AG09319 (cell line): ENCODE measurements at regions not wholly inside any gene's neighbourhood (a gene's known extent, or its start where the extent isn't known, plus 50 kb on each side); places are given as distances from the start of the nearest gene placed in this dataset.

ENCODE experiments used
- DNase-seq: peaks from one replicate; pipeline ENCODE4 v3.0.0-alpha.2; 2010; ENCODE audit warnings: low read depth; ENCODE audit errors: extremely low read depth
- TF ChIP-seq, protein P1 (sequence below): IDR thresholded peaks from 2 replicates; pipeline ENCODE4 v1.5.1; 2011; ENCODE audit warnings: low read depth, mild to moderate bottlenecking, inconsistent platforms, low read length, moderate library complexity

DNA sequence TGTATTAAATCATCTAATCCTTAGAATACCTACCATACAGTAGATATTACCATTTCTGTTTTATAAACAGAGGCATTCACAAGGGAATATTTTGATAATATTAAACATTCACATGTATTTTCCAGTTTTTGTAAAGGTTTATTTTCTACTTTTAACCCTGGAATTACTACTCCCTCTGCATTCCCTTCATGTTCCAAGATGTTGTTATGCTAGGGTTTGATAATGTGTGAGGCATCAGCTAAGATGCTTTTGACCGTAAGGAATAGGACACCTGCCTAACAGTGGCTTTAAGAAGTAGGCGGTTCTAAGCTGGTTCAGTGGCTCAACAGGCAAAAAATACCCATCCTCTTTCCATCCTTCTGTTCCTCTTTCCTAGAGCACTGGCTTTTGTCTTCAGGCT, 131.9 kb upstream of the USP24 start:
- TF ChIP-seq, protein P1, sequence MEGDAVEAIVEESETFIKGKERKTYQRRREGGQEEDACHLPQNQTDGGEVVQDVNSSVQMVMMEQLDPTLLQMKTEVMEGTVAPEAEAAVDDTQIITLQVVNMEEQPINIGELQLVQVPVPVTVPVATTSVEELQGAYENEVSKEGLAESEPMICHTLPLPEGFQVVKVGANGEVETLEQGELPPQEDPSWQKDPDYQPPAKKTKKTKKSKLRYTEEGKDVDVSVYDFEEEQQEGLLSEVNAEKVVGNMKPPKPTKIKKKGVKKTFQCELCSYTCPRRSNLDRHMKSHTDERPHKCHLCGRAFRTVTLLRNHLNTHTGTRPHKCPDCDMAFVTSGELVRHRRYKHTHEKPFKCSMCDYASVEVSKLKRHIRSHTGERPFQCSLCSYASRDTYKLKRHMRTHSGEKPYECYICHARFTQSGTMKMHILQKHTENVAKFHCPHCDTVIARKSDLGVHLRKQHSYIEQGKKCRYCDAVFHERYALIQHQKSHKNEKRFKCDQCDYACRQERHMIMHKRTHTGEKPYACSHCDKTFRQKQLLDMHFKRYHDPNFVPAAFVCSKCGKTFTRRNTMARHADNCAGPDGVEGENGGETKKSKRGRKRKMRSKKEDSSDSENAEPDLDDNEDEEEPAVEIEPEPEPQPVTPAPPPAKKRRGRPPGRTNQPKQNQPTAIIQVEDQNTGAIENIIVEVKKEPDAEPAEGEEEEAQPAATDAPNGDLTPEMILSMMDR = no peak

DNA sequence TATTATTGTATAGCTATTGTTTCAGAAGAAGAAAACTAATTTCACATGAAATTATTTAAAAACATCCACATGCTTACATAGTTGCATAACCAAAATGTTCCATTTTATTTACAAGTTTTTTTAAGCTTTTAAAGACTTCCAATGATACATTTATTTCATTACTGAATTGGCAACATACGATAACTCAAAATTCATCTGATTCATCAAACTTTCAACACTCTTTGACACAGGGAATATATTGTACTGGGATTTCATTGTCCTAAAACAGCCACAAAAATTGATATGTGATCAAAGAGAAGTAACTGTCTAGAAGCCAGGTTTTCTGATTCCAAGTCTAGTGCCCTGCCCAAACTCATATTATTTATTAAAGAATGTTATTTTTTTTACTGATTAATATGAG, 131.4 kb upstream of the USP24 start:
- no peak for DNase-seq
- TF ChIP-seq, protein P1 = no peak

More for the DNA sequence above, 131.9 kb upstream of the USP24 start:
- DNase-seq = no peak

DNA sequence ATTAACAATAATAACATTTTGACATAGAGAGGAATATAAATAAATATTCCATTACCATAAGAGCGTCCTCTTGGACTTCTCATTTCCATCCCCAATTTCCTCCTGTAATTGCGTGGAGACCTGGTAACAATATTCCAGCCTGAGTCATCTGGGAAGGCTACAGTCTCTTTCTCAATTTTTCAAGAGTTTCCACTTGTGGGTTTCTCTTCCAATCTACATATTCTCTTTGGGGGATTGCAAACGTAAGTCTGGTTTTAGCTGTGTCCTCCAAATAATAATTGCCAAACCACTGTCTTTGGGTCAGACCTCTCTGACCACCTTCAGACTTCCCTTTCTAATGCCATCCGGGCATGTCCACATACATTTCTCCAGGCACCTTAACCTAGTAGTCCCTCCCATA, 124.5 kb upstream of the USP24 start:
- DNase-seq = no peak
- TF ChIP-seq, protein P1 = no peak

DNA sequence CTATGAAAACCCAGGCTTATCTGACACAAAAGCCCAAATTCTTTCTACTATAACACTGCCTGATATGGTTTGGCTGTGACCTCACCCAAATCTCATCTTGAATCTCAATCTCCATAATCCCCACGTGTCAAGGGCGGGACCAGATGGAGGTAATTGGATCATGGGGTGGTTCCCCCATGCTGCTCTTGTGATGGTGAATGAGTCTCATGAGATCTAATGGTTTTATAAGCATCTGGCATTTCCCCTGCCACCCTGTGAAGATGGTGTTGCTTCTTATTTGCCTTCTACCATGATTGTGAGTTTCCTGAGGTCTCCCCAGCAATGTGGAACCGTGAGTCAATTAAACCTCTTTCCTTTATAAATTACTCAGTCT, 123.3 kb upstream of the USP24 start:
- no peak for DNase-seq

DNA sequence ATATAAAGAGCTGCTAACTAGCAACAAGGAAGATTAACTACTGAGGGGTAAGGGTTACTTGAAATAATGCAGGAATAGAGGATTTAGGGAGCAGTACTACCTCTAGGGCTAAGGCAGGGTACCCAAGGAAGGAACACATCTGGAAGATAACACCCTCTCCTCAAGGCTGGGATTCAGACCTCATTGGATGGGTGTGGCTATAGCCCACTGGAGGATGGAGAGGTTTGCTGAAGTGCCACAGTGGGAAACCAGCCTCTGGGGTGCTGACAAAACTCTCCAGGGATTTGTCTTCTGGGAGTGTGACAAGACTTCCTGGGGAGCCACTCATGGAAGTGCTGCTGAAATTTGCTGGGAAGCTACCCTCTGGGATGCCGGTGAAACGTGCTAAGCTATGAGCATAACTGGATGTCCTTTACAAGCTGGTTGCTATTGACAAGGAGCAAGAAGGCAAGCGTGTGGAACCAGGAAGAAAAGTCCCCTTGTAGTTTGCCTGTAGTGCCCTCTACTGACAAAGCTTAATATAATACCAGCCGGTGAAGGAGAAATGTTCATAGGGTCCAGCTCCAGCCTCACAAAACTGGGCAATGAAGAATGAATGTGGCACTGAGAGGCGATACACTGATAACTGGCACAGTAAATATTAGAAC, 122.8 kb upstream of the USP24 start:
- TF ChIP-seq, protein P1 = peak; percentile 39
- DNase-seq = no peak

More for the DNA sequence above, 123.3 kb upstream of the USP24 start:
- TF ChIP-seq, protein P1 = no peak

DNA sequence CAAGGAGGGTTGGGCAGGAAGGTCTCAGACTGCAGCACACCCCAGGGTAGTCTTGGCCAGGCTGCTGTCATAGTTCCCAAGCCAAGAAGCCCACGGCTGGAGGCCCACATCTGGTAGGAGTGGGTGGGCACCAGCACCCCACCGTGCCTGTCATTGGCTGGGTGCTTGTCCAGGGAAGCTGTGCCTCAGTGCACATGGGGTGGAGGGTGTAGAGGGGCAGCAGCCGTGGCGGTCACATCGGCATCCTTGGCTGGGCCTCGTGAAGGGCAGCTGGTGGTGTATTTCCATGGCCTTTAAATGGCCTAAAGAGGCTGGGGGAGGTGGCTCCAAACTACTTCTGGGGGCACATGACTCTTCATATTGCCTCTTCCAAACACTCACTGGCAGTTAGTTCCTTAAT, 119.6 kb upstream of the USP24 start:
- TF ChIP-seq, protein P1 = no peak
- DNase-seq = no peak

DNA sequence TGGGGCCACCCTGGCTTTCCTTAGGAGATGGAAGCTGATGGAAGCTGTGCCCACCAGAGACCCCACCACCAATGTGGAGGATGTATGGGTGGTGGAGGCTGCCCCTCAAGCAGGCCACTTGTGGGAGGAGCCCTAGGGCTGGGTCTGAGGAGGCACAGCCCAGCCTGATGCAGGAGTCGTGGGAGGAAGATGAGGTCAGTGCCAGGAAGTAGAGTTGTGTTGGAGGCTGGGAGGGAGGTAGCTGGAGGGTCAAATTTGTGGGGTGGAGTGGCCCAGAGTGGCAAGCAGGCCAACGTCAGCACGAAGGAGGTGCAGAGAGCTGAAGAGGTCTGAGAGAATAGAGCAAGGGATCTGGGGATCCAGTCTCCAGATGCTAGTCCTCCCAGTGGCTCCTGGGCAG, 119.0 kb upstream of the USP24 start:
- TF ChIP-seq, protein P1 = no peak
- DNase-seq = no peak
